K562 (cell line): ENCODE measurements at regions not wholly inside any gene's neighbourhood (a gene's known extent, or its start where the extent isn't known, plus 50 kb on each side); places are given as distances from the start of the nearest gene placed in this dataset.

ENCODE experiments used
- ATAC-seq: fragments of 200-7000 bp; cut with Tn5 transposase; 3 replicates; pipeline ENCODE4 v1.9.1; 2020; ENCODE audit warnings: moderate library complexity
- BruUV-seq: library from RNA; stranded (reverse); fragments of 400-500 nt; replicated peaks from 2 replicates; lab custom pipeline; 2021; lab: Mats Ljungman, UMichigan
- CTCF ChIA-PET: fragments of 300-600 bp; formaldehyde crosslinking; extraction: SDS; loops from one replicate; lab custom pipeline; 2021; ENCODE audit warnings: low intra/inter-chr PET ratio; lab: Yijun Ruan, JAX
- POLR2A ChIA-PET: fragments of 300-600, 350-650 bp; sonication (Branson Sonifier 250); formaldehyde crosslinking; extraction: SDS; loops from one replicate; lab custom pipeline; 2021; ENCODE audit warnings: antibody characterized with exemption, inconsistent platforms; lab: Yijun Ruan, JAX
- DNase-seq, 4 experiments: peaks; one replicate each; pipeline versions ENCODE4 v3.0.0 to v3.0.0-alpha.2; 2011 to 2018; ENCODE audit warnings: low spot score in 3 of 4, mixed read lengths in 3 of 4; ENCODE audit errors: extremely low read depth in 1 of 4
- FAIRE-seq: peaks from 2 replicates; lab custom pipeline; 2011; peaks lifted over from hg19 to GRCh38; lab: Jason Lieb, UNC
- H2AFZ ChIP-seq: 2 replicates; pipeline ENCODE4 v1.6.0; 2011; ENCODE audit warnings: low read depth, low read length, control low read depth, inconsistent platforms
- H3K27ac ChIP-seq: fragments of 200-600 bp; 3 replicates; pipeline ENCODE4 v1.8.0; 2011; ENCODE audit warnings: low read depth, mild to moderate bottlenecking, control low read depth, inconsistent platforms, low read length, moderate library complexity, mixed read lengths; ENCODE audit errors: extremely low read depth
- H3K27me3 ChIP-seq, 2 experiments: fragments of 300-600 bp in 1 of 2; 2 replicates in 1 of 2; 3 replicates in 1 of 2; pipeline versions ENCODE4 v1.6.0 to v1.8.0; 2011; ENCODE audit warnings: inconsistent platforms in 2 of 2, low read length in 2 of 2, mild to moderate bottlenecking in 1 of 2, mixed read lengths in 1 of 2, moderate library complexity in 1 of 2; ENCODE audit not compliant: control insufficient read depth in 2 of 2, insufficient read depth in 2 of 2
- H3K36me3 ChIP-seq: fragments of 300-600 bp; 3 replicates; pipeline ENCODE4 v1.8.0; 2011; ENCODE audit warnings: mild to moderate bottlenecking, low read length, inconsistent platforms; ENCODE audit not compliant: control insufficient read depth, insufficient read depth
- H3K4me1 ChIP-seq, 2 experiments: fragments of 200-600 bp in 1 of 2; replicated peaks in 1 of 2; 2 replicates in 1 of 2; 3 replicates in 1 of 2; pipeline versions ENCODE4 v1.5.1 to v1.8.0; 2011; ENCODE audit warnings: inconsistent platforms in 2 of 2, low read length in 2 of 2, mild to moderate bottlenecking in 1 of 2, mixed read lengths in 1 of 2, moderate library complexity in 1 of 2; ENCODE audit not compliant: control insufficient read depth in 2 of 2, insufficient read depth in 2 of 2
- H3K4me2 ChIP-seq: 2 replicates; pipeline ENCODE4 v1.6.1; 2011; ENCODE audit warnings: low read length, control low read depth, inconsistent platforms, mixed read lengths; ENCODE audit not compliant: insufficient read depth
- H3K4me3 ChIP-seq: fragments of 200-600 bp; sonication (generic), shearing (Covaris generic); 2 replicates; pipeline ENCODE4 v1.5.1; 2016; ENCODE audit warnings: control low read depth, inconsistent platforms
- H3K79me2 ChIP-seq: fragments of 200-600 bp; 3 replicates; pipeline ENCODE4 v1.8.0; 2011; ENCODE audit warnings: low read length, inconsistent platforms; ENCODE audit not compliant: control insufficient read depth, insufficient read depth
- H3K9ac ChIP-seq, 2 experiments: 2 replicates each; pipeline versions ENCODE4 v1.6.0 to v1.6.1; 2011; ENCODE audit warnings: low read depth in 2 of 2, low read length in 2 of 2, control low read depth in 1 of 2, inconsistent platforms in 1 of 2, mild to moderate bottlenecking in 1 of 2, mixed read lengths in 1 of 2; ENCODE audit not compliant: insufficient read depth in 1 of 2
- H3K9me1 ChIP-seq: one replicate; pipeline ENCODE4 v1.6.0; 2011; ENCODE audit warnings: inconsistent platforms, mild to moderate bottlenecking, low read length, moderate library complexity; ENCODE audit not compliant: control insufficient read depth, insufficient read depth
- H3K9me3 ChIP-seq: replicated peaks from 2 replicates; pipeline ENCODE4 v1.5.1; 2011; ENCODE audit warnings: low read depth, low read length, inconsistent platforms; ENCODE audit not compliant: control insufficient read depth, insufficient read depth
- H4K20me1 ChIP-seq: replicated peaks from 2 replicates; pipeline ENCODE4 v1.6.1; 2011; ENCODE audit warnings: low read length, inconsistent platforms, mixed read lengths; ENCODE audit not compliant: control insufficient read depth, insufficient read depth
- POLR3G ChIP-seq: IDR thresholded peaks from 2 replicates; pipeline ENCODE4 v1.6.1; 2011; ENCODE audit not compliant: insufficient read length, insufficient replicate concordance; ENCODE audit errors: extremely low read depth
- RAD21 ChIP-seq, 2 experiments: fragments of 250-450 bp in 1 of 2; fragments of 450-650 bp in 1 of 2; sonication (Bioruptor Pico) in 1 of 2; formaldehyde crosslinking in 1 of 2; IDR thresholded peaks in 1 of 2; conservative IDR thresholded peaks in 1 of 2; 2 replicates each; pipeline versions ENCODE4 v1.4.0 to v1.8.0; 2020 to 2022; ENCODE audit warnings: mild to moderate bottlenecking in 2 of 2, moderate library complexity in 1 of 2
- SMARCA4 ChIP-seq: fragments of 450-650 bp; IDR thresholded peaks from 2 replicates; pipeline ENCODE4 v1.6.1; 2016
- SRF ChIP-seq, 2 experiments: fragments of 250-450, 450-650 bp in 1 of 2; sonication (Bioruptor Pico) in 1 of 2; sonication (generic) in 1 of 2; formaldehyde crosslinking; IDR thresholded peaks; 2 replicates each; pipeline versions ENCODE4 v1.5.0 to v1.5.1; 2020 to 2022; ENCODE audit warnings: mild to moderate bottlenecking in 1 of 2, missing genetic modification reagents in 1 of 2
- TCF7L2 ChIP-seq: fragments of 150-350 bp; IDR thresholded peaks from 2 replicates; pipeline ENCODE4 v1.6.1; 2016; ENCODE audit warnings: low read depth, mild to moderate bottlenecking, low read length, moderate library complexity
- TRIM28 ChIP-seq: fragments of 450-650 bp; IDR thresholded peaks from 2 replicates; pipeline ENCODE4 v1.6.1; 2017
- XRCC3 ChIP-seq: fragments of 450-650 bp; IDR thresholded peaks from 2 replicates; pipeline ENCODE4 v1.6.1; 2017; ENCODE audit warnings: mild to moderate bottlenecking, moderate library complexity
- YY1 ChIP-seq, 3 experiments: IDR thresholded peaks; 2 replicates each; pipeline ENCODE4 v1.6.1; 2011; ENCODE audit warnings: low read length in 2 of 3, mild to moderate bottlenecking in 2 of 3, moderate library complexity in 2 of 3, borderline replicate concordance in 1 of 3, control low read depth in 1 of 3, low read depth in 1 of 3; ENCODE audit not compliant: insufficient read depth in 3 of 3, insufficient replicate concordance in 2 of 3, control insufficient read depth in 1 of 3, insufficient read length in 1 of 3; ENCODE audit errors: extremely low read depth in 1 of 3
- ZNF134 ChIP-seq: fragments of 250-450 bp; sonication (Bioruptor Pico); conservative IDR thresholded peaks from 2 replicates; pipeline ENCODE4 v1.4.0; 2020
- ZNF143 ChIP-seq: sonication (generic); formaldehyde crosslinking; IDR thresholded peaks from 2 replicates; pipeline ENCODE4 v1.9.0; 2022; ENCODE audit warnings: mild to moderate bottlenecking, missing genetic modification reagents
- ZNF384 ChIP-seq: IDR thresholded peaks from 2 replicates; pipeline ENCODE4 v1.6.1; 2012; ENCODE audit warnings: low read depth, low read length, improper control_type of control experiment
- WGBS: fragments of 100-300 bp; shearing (Covaris generic); methylation state at CpG from one replicate; pipeline ENCODE4 v1.1.6; 2016; ENCODE audit warnings: low coverage, mixed read lengths; ENCODE audit not compliant: insufficient coverage; ENCODE audit errors: missing lambda C conversion rate; 5-methylcytosine and 5-hydroxymethylcytosine counted together
- in situ Hi-C: fragments of 300-500 bp; cut with MboI; formaldehyde crosslinking; loops from 4 replicates; pipeline ENCODE4 v1.15.0; 2018; ENCODE audit warnings: inconsistent platforms, mixed read lengths
- intact Hi-C: fragments of 100-400 bp; cut with micrococcal nuclease; formaldehyde crosslinking; loops from 2 replicates; pipeline ENCODE4 v1.14.2; 2022
- TF ChIP-seq, protein P1 (sequence below): fragments of 450-650 bp; IDR thresholded peaks from 2 replicates; pipeline ENCODE4 v1.7.0; 2016; ENCODE audit warnings: borderline replicate concordance

DNA sequence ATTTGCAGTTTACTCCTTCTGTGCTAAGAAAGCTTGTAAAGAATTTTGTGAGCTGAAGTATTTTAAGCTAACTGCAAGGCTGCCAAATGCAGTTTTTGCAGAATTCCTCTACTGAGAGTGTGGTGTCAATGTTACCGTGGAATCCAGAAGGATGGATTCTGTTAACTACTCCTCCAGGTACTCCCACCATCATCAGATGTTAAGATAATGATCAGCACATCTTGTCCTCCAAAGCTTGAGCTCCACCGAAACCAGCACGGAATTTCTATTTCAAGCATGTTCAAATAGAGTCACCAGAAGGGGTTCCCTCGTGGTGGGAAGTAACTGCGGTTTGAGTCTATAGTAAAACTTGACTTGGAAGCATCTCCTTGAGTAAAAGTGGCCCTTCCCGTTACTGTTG lies 64.3 kb upstream of the CDKN3 start (continued):
- no peak for TF ChIP-seq ZNF134

DNA sequence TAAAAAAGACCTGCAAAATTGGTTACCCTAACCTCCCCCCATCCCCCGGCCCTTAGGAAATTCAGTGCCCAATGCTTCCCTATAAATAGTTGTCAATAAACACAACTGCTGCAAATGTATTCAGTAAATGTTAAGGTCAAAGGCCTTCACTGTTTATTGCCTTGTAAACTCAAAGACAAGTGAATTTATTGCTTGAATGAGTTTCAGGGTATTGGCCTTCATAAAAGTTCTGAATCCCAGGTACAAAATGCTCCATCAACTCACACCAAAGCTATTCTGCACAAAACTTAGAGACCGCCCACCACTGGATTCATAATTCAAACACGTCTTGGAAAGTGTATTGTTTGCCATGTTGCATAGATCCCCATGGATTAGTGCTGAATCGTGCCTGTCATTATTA lies 63.3 kb upstream of the CDKN3 start:
- DNase-seq: no peak
- no TSS peak for BruUV-seq
- Histone ChIP-seq H3K4me3 (no peak overlapping the region), H3K9me1 (no peaks in the 10 kb centered on the region), H4K20me1 (no peaks in the 10 kb centered on the region), H3K4me2 (no peak overlapping the region), H2AFZ (no peak overlapping the region), H3K27ac (no peak overlapping the region), H3K27me3 (no peaks in the 10 kb centered on the region), H3K9me3 (no peaks in the 10 kb centered on the region), H3K36me3 (no peaks in the 10 kb centered on the region), H3K9ac (no peak overlapping the region), H3K4me1 (no peaks in the 10 kb centered on the region), H3K79me2 (no peaks in the 10 kb centered on the region)
- FAIRE-seq: no peak
- CTCF ChIA-PET: no interaction called here
- TF ChIP-seq ZNF384: no peak
- TF ChIP-seq RAD21 (CRISPR knock-in tag; conservative IDR thresholded peaks at IDR 0.05 in 1 of 2, IDR thresholded peaks at IDR 0.05 in 1 of 2): no peak
- TF ChIP-seq XRCC3: no peak
- no peak for TF ChIP-seq ZNF143 (CRISPR knock-in tag)
- no peak for TF ChIP-seq TRIM28
- TF ChIP-seq YY1 (IDR thresholded peaks at IDR 0.05; ENCODE audit: borderline replicate concordance in 1 of 3, control insufficient read depth in 1 of 3, extremely low read depth in 1 of 3, insufficient read depth in 3 of 3, insufficient read length in 1 of 3, insufficient replicate concordance in 2 of 3, low read depth in 1 of 3, low read length in 2 of 3): no peak
- no peak for TF ChIP-seq SMARCA4
- TF ChIP-seq, protein P1, sequence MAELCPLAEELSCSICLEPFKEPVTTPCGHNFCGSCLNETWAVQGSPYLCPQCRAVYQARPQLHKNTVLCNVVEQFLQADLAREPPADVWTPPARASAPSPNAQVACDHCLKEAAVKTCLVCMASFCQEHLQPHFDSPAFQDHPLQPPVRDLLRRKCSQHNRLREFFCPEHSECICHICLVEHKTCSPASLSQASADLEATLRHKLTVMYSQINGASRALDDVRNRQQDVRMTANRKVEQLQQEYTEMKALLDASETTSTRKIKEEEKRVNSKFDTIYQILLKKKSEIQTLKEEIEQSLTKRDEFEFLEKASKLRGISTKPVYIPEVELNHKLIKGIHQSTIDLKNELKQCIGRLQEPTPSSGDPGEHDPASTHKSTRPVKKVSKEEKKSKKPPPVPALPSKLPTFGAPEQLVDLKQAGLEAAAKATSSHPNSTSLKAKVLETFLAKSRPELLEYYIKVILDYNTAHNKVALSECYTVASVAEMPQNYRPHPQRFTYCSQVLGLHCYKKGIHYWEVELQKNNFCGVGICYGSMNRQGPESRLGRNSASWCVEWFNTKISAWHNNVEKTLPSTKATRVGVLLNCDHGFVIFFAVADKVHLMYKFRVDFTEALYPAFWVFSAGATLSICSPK: no peak
- TF ChIP-seq POLR3G: no peak
- TF ChIP-seq SRF (CRISPR knock-in tag; IDR thresholded peaks at IDR 0.05): no peak
- no peak for TF ChIP-seq TCF7L2
- intact Hi-C loops (no loop called here), in situ Hi-C loops (loop anchor here (25.0 kb wide), 1 partner anchor 1521 kb away; no protein-coding TSS in a partner anchor)
- WGBS: 0% methylated on average over 4 of the region's 4 CpGs
- no peak for ATAC-seq
- POLR2A ChIA-PET: no interaction called here
